Fibroblast of lung (primary cell): ENCODE measurements at regions not wholly inside any gene's neighbourhood (a gene's known extent, or its start where the extent isn't known, plus 50 kb on each side); places are given as distances from the start of the nearest gene placed in this dataset.

ENCODE experiments used
- DNase-seq, 2 donors: peaks; one replicate each; pipeline versions ENCODE4 v3.0.0 to v3.0.0-alpha.2; 2010; ENCODE audit warnings: low read depth in 2 of 2
- H2AFZ ChIP-seq: 2 replicates; pipeline ENCODE4 v1.5.1; 2012; ENCODE audit warnings: low read length, control low read depth, inconsistent platforms
- H3K27ac ChIP-seq: 2 replicates; pipeline ENCODE4 v1.5.1; 2011; ENCODE audit warnings: low read length, control low read depth; ENCODE audit not compliant: insufficient read depth
- H3K27me3 ChIP-seq: 2 replicates; pipeline ENCODE4 v1.5.1; 2011; ENCODE audit warnings: mild to moderate bottlenecking, low read length; ENCODE audit not compliant: control insufficient read depth, insufficient read depth
- H3K36me3 ChIP-seq: 2 replicates; pipeline ENCODE4 v1.5.1; 2011; ENCODE audit warnings: low read length; ENCODE audit not compliant: control insufficient read depth, insufficient read depth
- H3K4me1 ChIP-seq: 2 replicates; pipeline ENCODE4 v1.5.1; 2011; ENCODE audit warnings: low read length; ENCODE audit not compliant: control insufficient read depth, insufficient read depth; ENCODE audit errors: extremely low read depth
- H3K4me2 ChIP-seq: 2 replicates; pipeline ENCODE4 v1.5.1; 2011; ENCODE audit warnings: low read length, control low read depth; ENCODE audit not compliant: insufficient read depth; ENCODE audit errors: extremely low read depth
- H3K4me3 ChIP-seq, 4 experiments: fragments of 200-600 bp in 1 of 4; sonication (generic) in 1 of 4; replicated peaks in 1 of 4; 2 replicates each; pipeline ENCODE4 v1.5.1; 2011 to 2016; ENCODE audit warnings: low read length in 4 of 4, low read depth in 3 of 4, mild to moderate bottlenecking in 3 of 4, control low read depth in 2 of 4, inconsistent platforms in 1 of 4, mixed read lengths in 1 of 4; ENCODE audit not compliant: insufficient read depth in 1 of 4; ENCODE audit errors: control extremely low read depth in 1 of 4
- H3K79me2 ChIP-seq: 2 replicates; pipeline ENCODE4 v1.5.1; 2012; ENCODE audit warnings: mild to moderate bottlenecking, low read length, inconsistent platforms; ENCODE audit not compliant: control insufficient read depth, insufficient read depth
- H3K9ac ChIP-seq: 2 replicates; pipeline ENCODE4 v1.5.1; 2011; ENCODE audit warnings: mild to moderate bottlenecking, low read length, control low read depth; ENCODE audit not compliant: insufficient read depth
- H3K9me3 ChIP-seq: 2 replicates; pipeline ENCODE4 v1.5.1; 2012; ENCODE audit warnings: low read depth, low read length; ENCODE audit not compliant: control insufficient read depth, insufficient read depth
- H4K20me1 ChIP-seq: 2 replicates; pipeline ENCODE4 v1.5.1; 2011; ENCODE audit warnings: low read length; ENCODE audit not compliant: control insufficient read depth, insufficient read depth; ENCODE audit errors: extremely low read depth
- CTCF ChIP-seq, 2 donors: IDR thresholded peaks in 1 of 2; conservative IDR thresholded peaks in 1 of 2; 1 replicate in 1 of 2; 2 replicates in 1 of 2; pipeline ENCODE4 v1.5.1; 2011 to 2012; ENCODE audit warnings: low read length in 2 of 2, control low read depth in 1 of 2, inconsistent platforms in 1 of 2, low read depth in 1 of 2, mild to moderate bottlenecking in 1 of 2
- EZH2 ChIP-seq: IDR thresholded peaks from 2 replicates; pipeline ENCODE4 v1.5.1; 2012; ENCODE audit warnings: low read length, control low read depth, mild to moderate bottlenecking; ENCODE audit errors: missing control alignments

- Histone ChIP-seq H3K36me3 (no peaks in the 10 kb centered on the region), H3K27me3 (no peaks in the 10 kb centered on the region), H3K9ac (no peak overlapping the region), H3K4me1 (no peaks in the 10 kb centered on the region), H3K9me3 (no peaks in the 10 kb centered on the region), H3K27ac (no peak overlapping the region), H2AFZ (no peak overlapping the region), H3K4me2 (no peak overlapping the region), H3K79me2 (no peaks in the 10 kb centered on the region), H3K4me3 (no peak overlapping the region), H4K20me1 (no peaks in the 10 kb centered on the region)
- no peak for DNase-seq
- TF ChIP-seq EZH2, result no peak
- TF ChIP-seq CTCF (conservative IDR thresholded peaks at IDR 0.05 in 1 of 2, IDR thresholded peaks at IDR 0.05 in 1 of 2; ENCODE audit: low read depth in 1 of 2, low read length in 2 of 2), result no peak
Measured at GRCh38 chr21:20946701-20947100, 51.5 kb upstream of the NCAM2 start.
